Neural cell (in vitro differentiated cells): ENCODE measurements at regions not wholly inside any gene's neighbourhood (a gene's known extent, or its start where the extent isn't known, plus 50 kb on each side); places are given as distances from the start of the nearest gene placed in this dataset.

ENCODE experiments used
- H2AFZ ChIP-seq: fragments of 200-600, 300-800 bp; sonication (generic), shearing (Covaris generic); 2 replicates; pipeline ENCODE4 v1.6.0; 2014; ENCODE audit warnings: low read depth, mild to moderate bottlenecking, antibody characterized with exemption, low read length, moderate library complexity
- H3F3A ChIP-seq: fragments of 200-600 bp; shearing (Covaris generic); 2 replicates; pipeline ENCODE4 v1.6.1; 2016; ENCODE audit warnings: mild to moderate bottlenecking, moderate library complexity, mixed read lengths, antibody characterized with exemption, low read length; ENCODE audit not compliant: insufficient read depth, poor library complexity, severe bottlenecking
- H3K27ac ChIP-seq: fragments of 200-600, 300-800 bp; sonication (generic), shearing (Covaris generic); 2 replicates; pipeline ENCODE4 v1.5.1; 2014; ENCODE audit warnings: mild to moderate bottlenecking, low read length, moderate library complexity
- H3K27me3 ChIP-seq: fragments of 300-800, 200-600 bp; sonication (generic), shearing (Covaris generic); 2 replicates; pipeline ENCODE4 v1.6.0; 2014; ENCODE audit warnings: mild to moderate bottlenecking, low read depth, low read length, moderate library complexity; ENCODE audit not compliant: insufficient read depth
- H3K36me3 ChIP-seq: fragments of 300-800, 200-600 bp; sonication (generic), shearing (Covaris generic); 2 replicates; pipeline ENCODE4 v1.5.1; 2014; ENCODE audit warnings: mild to moderate bottlenecking, antibody characterized with exemption, low read length, moderate library complexity; ENCODE audit not compliant: insufficient read depth
- H3K4me2 ChIP-seq: fragments of 300-800, 200-600 bp; sonication (generic), shearing (Covaris generic); 2 replicates; pipeline ENCODE4 v1.6.0; 2014; ENCODE audit warnings: mild to moderate bottlenecking, low read length
- H3K4me3 ChIP-seq: fragments of 300-800, 200-600 bp; sonication (generic), shearing (Covaris generic); 2 replicates; pipeline ENCODE4 v1.5.1; 2014; ENCODE audit warnings: mild to moderate bottlenecking, low read length, moderate library complexity
- H3K79me2 ChIP-seq: fragments of 200-600 bp; shearing (Covaris generic); replicated peaks from 2 replicates; pipeline ENCODE4 v1.6.0; 2014; ENCODE audit warnings: mild to moderate bottlenecking, low read length, moderate library complexity; ENCODE audit not compliant: insufficient read depth
- H3K9ac ChIP-seq: fragments of 300-800, 200-600 bp; sonication (generic), shearing (Covaris generic); 2 replicates; pipeline ENCODE4 v1.6.1; 2016; ENCODE audit warnings: mild to moderate bottlenecking, low read length, mixed read lengths
- H3K9me2 ChIP-seq: fragments of 200-600 bp; shearing (Covaris generic); 2 replicates; pipeline ENCODE4 v1.6.1; 2016; ENCODE audit warnings: mild to moderate bottlenecking, low read length, mixed read lengths; ENCODE audit not compliant: insufficient read depth
- H3K9me3 ChIP-seq: fragments of 200-600, 300-800 bp; sonication (generic), shearing (Covaris generic); 2 replicates; pipeline ENCODE4 v1.6.1; 2016; ENCODE audit warnings: mild to moderate bottlenecking, mixed run types, low read length, moderate library complexity, mixed read lengths
- H4K20me1 ChIP-seq: fragments of 200-600 bp; shearing (Covaris generic); 2 replicates; pipeline ENCODE4 v1.6.1; 2016; ENCODE audit warnings: mild to moderate bottlenecking, mixed run types; ENCODE audit not compliant: insufficient read depth
- CTCF ChIP-seq: fragments of 450-650 bp; IDR thresholded peaks from 2 replicates; pipeline ENCODE4 v1.5.1; 2014; ENCODE audit warnings: antibody characterized with exemption, mild to moderate bottlenecking, moderate library complexity; ENCODE audit not compliant: poor library complexity, severe bottlenecking
- EP300 ChIP-seq: fragments of 450-650 bp; conservative IDR thresholded peaks from 2 replicates; pipeline ENCODE4 v1.6.1; 2014; ENCODE audit warnings: antibody characterized with exemption, mild to moderate bottlenecking, moderate library complexity; ENCODE audit not compliant: poor library complexity, severe bottlenecking
- EZH2 ChIP-seq: fragments of 200-600, 300-800 bp; shearing (Covaris generic), sonication (generic); IDR thresholded peaks from 2 replicates; pipeline ENCODE4 v1.6.1; 2014; ENCODE audit warnings: antibody characterized with exemption, low read length, borderline replicate concordance, mild to moderate bottlenecking; ENCODE audit not compliant: insufficient read depth, poor library complexity, severe bottlenecking
- MXI1 ChIP-seq: fragments of 450-650 bp; conservative IDR thresholded peaks from 2 replicates; pipeline ENCODE4 v1.6.1; 2014; ENCODE audit warnings: antibody characterized with exemption, mild to moderate bottlenecking; ENCODE audit not compliant: poor library complexity, severe bottlenecking
- POLR2AphosphoS5 ChIP-seq: IDR thresholded peaks from 2 replicates; pipeline ENCODE4 v1.6.1; 2012
- RAD21 ChIP-seq: fragments of 450-650 bp; conservative IDR thresholded peaks from 2 replicates; pipeline ENCODE4 v1.6.1; 2014; ENCODE audit warnings: antibody characterized with exemption, mild to moderate bottlenecking, moderate library complexity
- REST ChIP-seq: IDR thresholded peaks from 2 replicates; pipeline ENCODE4 v1.6.1; 2012; ENCODE audit warnings: borderline replicate concordance
- SMC3 ChIP-seq: fragments of 450-650 bp; conservative IDR thresholded peaks from 2 replicates; pipeline ENCODE4 v1.6.1; 2014; ENCODE audit warnings: antibody characterized with exemption, mild to moderate bottlenecking, moderate library complexity; ENCODE audit not compliant: poor library complexity
- TAF1 ChIP-seq: IDR thresholded peaks from 2 replicates; pipeline ENCODE4 v1.6.1; 2012; ENCODE audit warnings: low read depth

GRCh38 chr7:84901366-84901765, 285.5 kb downstream of the SEMA3D start:
- Histone ChIP-seq H3K9me3 (no peaks in the 10 kb centered on the region), H3K9me2 (no peaks in the 10 kb centered on the region), H3F3A (no peaks in the 10 kb centered on the region), H3K4me3 (no peak overlapping the region), H3K4me2 (no peak overlapping the region), H4K20me1 (no peaks in the 10 kb centered on the region), H3K27ac (no peak overlapping the region), H3K27me3 (no peaks in the 10 kb centered on the region), H3K9ac (no peak overlapping the region), H2AFZ (no peak overlapping the region), H3K79me2 (no peaks in the 10 kb centered on the region), H3K36me3 (no peaks in the 10 kb centered on the region)
- TF ChIP-seq CTCF (no peak), RAD21 (no peak), MXI1 (no peak), POLR2AphosphoS5 (no peak), SMC3 (no peak), REST (no peak), TAF1 (no peak), EZH2 (no peak), EP300 (no peak)

- no peak overlapping the region for H3K27ac ChIP-seq
- no peak overlapping the region for H3K9ac ChIP-seq
- no peak overlapping the region for H3K4me2 ChIP-seq
Measured at GRCh38 chr7:84900215-84900614, 286.6 kb downstream of the SEMA3D start.

More at GRCh38 chr7:84900215-84900614, 286.6 kb downstream of the SEMA3D start:
- TF ChIP-seq EZH2: no peak
- no peak for TF ChIP-seq TAF1
- no peak for TF ChIP-seq MXI1
- no peak for TF ChIP-seq RAD21
- no peak for TF ChIP-seq POLR2AphosphoS5
- no peak for TF ChIP-seq EP300
- TF ChIP-seq CTCF: no peak
- no peak for TF ChIP-seq REST
- TF ChIP-seq SMC3: no peak
- Histone ChIP-seq H2AFZ (no peak overlapping the region), H3K4me3 (no peak overlapping the region), H3F3A (no peaks in the 10 kb centered on the region), H4K20me1 (no peaks in the 10 kb centered on the region), H3K27me3 (no peaks in the 10 kb centered on the region), H3K36me3 (no peaks in the 10 kb centered on the region), H3K79me2 (no peaks in the 10 kb centered on the region), H3K9me2 (no peaks in the 10 kb centered on the region), H3K9me3 (no peaks in the 10 kb centered on the region)
